Ishikawa (cell line): ENCODE measurements at regions not wholly inside any gene's neighbourhood (a gene's known extent, or its start where the extent isn't known, plus 50 kb on each side); places are given as distances from the start of the nearest gene placed in this dataset.

Source experiments
- CEBPB ChIP-seq: IDR thresholded peaks from 2 replicates; pipeline ENCODE4 v1.6.1; 2012
- CREB1 ChIP-seq: IDR thresholded peaks from 2 replicates; pipeline ENCODE4 v1.6.1; 2012; ENCODE audit warnings: low read depth
- EGR1 ChIP-seq: IDR thresholded peaks from 2 replicates; pipeline ENCODE4 v1.6.1; 2012
- EP300 ChIP-seq: IDR thresholded peaks from 2 replicates; pipeline ENCODE4 v1.6.1; 2012; ENCODE audit warnings: borderline replicate concordance
- FOXM1 ChIP-seq: IDR thresholded peaks from 2 replicates; pipeline ENCODE4 v1.6.1; 2012; ENCODE audit warnings: low read depth, borderline replicate concordance
- MAX ChIP-seq: IDR thresholded peaks from 2 replicates; pipeline ENCODE4 v1.6.1; 2012
- NFIC ChIP-seq: IDR thresholded peaks from 2 replicates; pipeline ENCODE4 v1.6.1; 2012
- RAD21 ChIP-seq: IDR thresholded peaks from 2 replicates; pipeline ENCODE4 v1.6.1; 2012; ENCODE audit warnings: low read depth
- REST ChIP-seq: IDR thresholded peaks from 2 replicates; pipeline ENCODE4 v1.6.1; 2012; ENCODE audit warnings: low read depth, mild to moderate bottlenecking
- TAF1 ChIP-seq: IDR thresholded peaks from 2 replicates; pipeline ENCODE4 v1.6.1; 2012; ENCODE audit warnings: low read depth, mild to moderate bottlenecking
- TCF12 ChIP-seq: IDR thresholded peaks from 2 replicates; pipeline ENCODE4 v1.6.1; 2012; ENCODE audit warnings: low read depth
- TEAD4 ChIP-seq: IDR thresholded peaks from 2 replicates; pipeline ENCODE4 v1.6.1; 2012
- USF1 ChIP-seq: IDR thresholded peaks from 2 replicates; pipeline ENCODE4 v1.6.1; 2012
- YY1 ChIP-seq: IDR thresholded peaks from 2 replicates; pipeline ENCODE4 v1.6.1; 2012; ENCODE audit warnings: low read depth
- ZBTB7A ChIP-seq: IDR thresholded peaks from 2 replicates; pipeline ENCODE4 v1.6.1; 2012; ENCODE audit warnings: low read depth

- TF ChIP-seq FOXM1 (no peak), EP300 (no peak), EGR1 (no peak), REST (no peak), RAD21 (no peak), TCF12 (no peak), ZBTB7A (no peak), CEBPB (no peak), MAX (no peak), YY1 (no peak), USF1 (no peak), NFIC (no peak), TAF1 (no peak), TEAD4 (no peak), CREB1 (no peak)
Measured at GRCh38 chr2:133766164-133766832, 198.0 kb upstream of the NCKAP5 start.

GRCh38 chr2:133768256-133768655 is 200.0 kb upstream of the NCKAP5 start:
- TF ChIP-seq MAX (no peak), NFIC (peak; percentile 56; the same call in 1 of the 2 replicates)

GRCh38 chr2:133768658-133769435 is 200.6 kb upstream of the NCKAP5 start:
- TF ChIP-seq EP300 = no peak
- no peak for TF ChIP-seq MAX
- TF ChIP-seq CREB1 = no peak
- TF ChIP-seq TCF12 = no peak
- no peak for TF ChIP-seq CEBPB
- TF ChIP-seq FOXM1 = no peak
- TF ChIP-seq RAD21 = no peak
- TF ChIP-seq YY1 = no peak
- no peak for TF ChIP-seq USF1
- no peak for TF ChIP-seq ZBTB7A

GRCh38 chr2:133773854-133774653 is 205.8 kb upstream of the NCKAP5 start:
- TF ChIP-seq RAD21 (no peak), TEAD4 (no peak), MAX (no peak), TAF1 (no peak), ZBTB7A (no peak)

GRCh38 chr2:133774654-133775015 is 206.4 kb upstream of the NCKAP5 start:
- TF ChIP-seq FOXM1 (no peak), CEBPB (no peak), TAF1 (no peak), REST (no peak), RAD21 (no peak), YY1 (no peak), TCF12 (no peak), EGR1 (no peak), CREB1 (no peak), USF1 (no peak)
